ENCODE measurements at regions not wholly inside any gene's neighbourhood (a gene's known extent, or its start where the extent isn't known, plus 50 kb on each side); places are given as distances from the start of the nearest gene placed in this dataset.
"Not testable (repeated sequence)": the region's sequence is repeated elsewhere in the genome, so short reads cannot be mapped to it uniquely, and the experiment has no call there.

DNA sequence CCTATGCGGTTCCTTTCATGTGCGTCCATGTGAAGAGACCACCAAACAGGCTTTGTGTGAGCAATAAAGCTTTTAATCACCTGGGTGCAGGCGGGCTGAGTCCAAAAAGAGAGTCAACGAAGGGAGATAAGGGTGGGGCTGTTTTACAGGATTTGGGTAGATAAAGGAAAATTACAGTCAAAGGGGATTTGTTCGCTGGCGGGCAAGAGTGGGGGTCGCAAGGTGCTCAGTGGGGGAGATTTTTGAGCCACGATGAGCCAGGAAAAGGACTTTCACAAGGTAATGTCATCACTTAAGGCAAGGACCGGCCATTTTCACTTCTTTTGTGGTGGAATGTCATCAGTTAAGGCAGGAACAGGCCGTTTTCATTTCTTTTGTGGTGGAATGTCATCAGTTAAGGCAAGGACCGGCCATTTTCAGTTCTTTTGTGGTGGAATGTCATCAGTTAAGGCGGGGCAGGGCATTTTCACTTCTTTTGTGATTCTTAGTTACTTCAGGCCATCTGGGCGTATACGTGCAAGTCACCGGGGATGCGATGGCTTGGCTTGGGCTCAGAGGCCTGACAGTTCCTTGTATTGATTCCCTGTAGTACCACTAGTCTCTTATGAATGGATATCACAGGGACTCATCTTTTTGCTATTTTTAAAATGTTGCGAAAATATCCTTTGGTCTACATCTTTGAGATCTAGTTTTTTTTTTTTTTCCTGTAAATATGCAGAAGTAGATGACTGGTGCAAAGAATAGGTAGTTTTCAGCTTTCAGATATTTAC, 371.2 kb upstream of the SEMA6A start:
- TF ChIP-seq POLR2A (IDR thresholded peaks at IDR 0.05) = not testable (repeated sequence)
- TF ChIP-seq, protein P1, sequence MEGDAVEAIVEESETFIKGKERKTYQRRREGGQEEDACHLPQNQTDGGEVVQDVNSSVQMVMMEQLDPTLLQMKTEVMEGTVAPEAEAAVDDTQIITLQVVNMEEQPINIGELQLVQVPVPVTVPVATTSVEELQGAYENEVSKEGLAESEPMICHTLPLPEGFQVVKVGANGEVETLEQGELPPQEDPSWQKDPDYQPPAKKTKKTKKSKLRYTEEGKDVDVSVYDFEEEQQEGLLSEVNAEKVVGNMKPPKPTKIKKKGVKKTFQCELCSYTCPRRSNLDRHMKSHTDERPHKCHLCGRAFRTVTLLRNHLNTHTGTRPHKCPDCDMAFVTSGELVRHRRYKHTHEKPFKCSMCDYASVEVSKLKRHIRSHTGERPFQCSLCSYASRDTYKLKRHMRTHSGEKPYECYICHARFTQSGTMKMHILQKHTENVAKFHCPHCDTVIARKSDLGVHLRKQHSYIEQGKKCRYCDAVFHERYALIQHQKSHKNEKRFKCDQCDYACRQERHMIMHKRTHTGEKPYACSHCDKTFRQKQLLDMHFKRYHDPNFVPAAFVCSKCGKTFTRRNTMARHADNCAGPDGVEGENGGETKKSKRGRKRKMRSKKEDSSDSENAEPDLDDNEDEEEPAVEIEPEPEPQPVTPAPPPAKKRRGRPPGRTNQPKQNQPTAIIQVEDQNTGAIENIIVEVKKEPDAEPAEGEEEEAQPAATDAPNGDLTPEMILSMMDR (IDR thresholded peaks at IDR 0.05) = not testable (repeated sequence)
